ENCODE measurements at regions not wholly inside any gene's neighbourhood (a gene's known extent, or its start where the extent isn't known, plus 50 kb on each side); places are given as distances from the start of the nearest gene placed in this dataset.

- H3K27me3 ChIP-seq (ENCODE audit: control insufficient read depth, insufficient read depth, low read length): no peaks in the 10 kb centered on the region
- no peak overlapping the region for H3K4me3 ChIP-seq (ENCODE audit: low read depth, low read length)
- H3K4me1 ChIP-seq (ENCODE audit: control insufficient read depth, insufficient read depth, low read length): no peaks in the 10 kb centered on the region; the same call in 1 of the 2 replicates
- H3K27ac ChIP-seq (ENCODE audit: low read depth, low read length): no peak overlapping the region
- H3K9ac ChIP-seq (ENCODE audit: low read depth, low read length): no peak overlapping the region
- no peaks in the 10 kb centered on the region for H3K9me3 ChIP-seq (ENCODE audit: control insufficient read depth, insufficient read depth, low read length)
- no peaks in the 10 kb centered on the region for H3K36me3 ChIP-seq (ENCODE audit: control insufficient read depth, insufficient read depth, low read length)
Measured at GRCh38 chr18:60145776-60146175, 226.8 kb downstream of the MC4R start.

GRCh38 chr18:60134806-60135205 lies 235.0 kb downstream of the PMAIP1 start:
- H3K9ac ChIP-seq (ENCODE audit: low read depth, low read length): no peak overlapping the region
- no peaks in the 10 kb centered on the region for H3K36me3 ChIP-seq (ENCODE audit: control insufficient read depth, insufficient read depth, low read length)
- H3K4me3 ChIP-seq (ENCODE audit: low read depth, low read length): no peak overlapping the region
- H3K9me3 ChIP-seq (ENCODE audit: control insufficient read depth, insufficient read depth, low read length): no peaks in the 10 kb centered on the region
- H3K27ac ChIP-seq (ENCODE audit: low read depth, low read length): no peak overlapping the region
- H3K27me3 ChIP-seq (ENCODE audit: control insufficient read depth, insufficient read depth, low read length): no peaks in the 10 kb centered on the region
- H3K4me1 ChIP-seq (ENCODE audit: control insufficient read depth, insufficient read depth, low read length): no peaks in the 10 kb centered on the region

- no peak overlapping the region for H3K4me3 ChIP-seq (ENCODE audit: low read depth, low read length)
- H3K27ac ChIP-seq (ENCODE audit: low read depth, low read length): no peak overlapping the region
- no peak overlapping the region for H3K9ac ChIP-seq (ENCODE audit: low read depth, low read length)
- no peaks in the 10 kb centered on the region for H3K27me3 ChIP-seq (ENCODE audit: control insufficient read depth, insufficient read depth, low read length)
- no peaks in the 10 kb centered on the region for H3K9me3 ChIP-seq (ENCODE audit: control insufficient read depth, insufficient read depth, low read length)
- no peaks in the 10 kb centered on the region for H3K36me3 ChIP-seq (ENCODE audit: control insufficient read depth, insufficient read depth, low read length)
- no peaks in the 10 kb centered on the region for H3K4me1 ChIP-seq (ENCODE audit: control insufficient read depth, insufficient read depth, low read length)
Measured at GRCh38 chr18:60130284-60130683, 230.5 kb downstream of the PMAIP1 start.

- Histone ChIP-seq H3K9ac (ENCODE audit: low read depth, low read length) (no peak overlapping the region), H3K4me3 (ENCODE audit: low read depth, low read length) (no peak overlapping the region), H3K36me3 (ENCODE audit: control insufficient read depth, insufficient read depth, low read length) (no peaks in the 10 kb centered on the region), H3K27ac (ENCODE audit: low read depth, low read length) (no peak overlapping the region), H3K9me3 (ENCODE audit: control insufficient read depth, insufficient read depth, low read length) (no peaks in the 10 kb centered on the region), H3K4me1 (ENCODE audit: control insufficient read depth, insufficient read depth, low read length) (no peaks in the 10 kb centered on the region), H3K27me3 (ENCODE audit: control insufficient read depth, insufficient read depth, low read length) (no peaks in the 10 kb centered on the region)
Measured at GRCh38 chr18:60123031-60123430, 223.2 kb downstream of the PMAIP1 start.

GRCh38 chr18:60122339-60122738 lies 222.5 kb downstream of the PMAIP1 start:
- Histone ChIP-seq H3K9ac (ENCODE audit: low read depth, low read length) (no peak overlapping the region), H3K9me3 (ENCODE audit: control insufficient read depth, insufficient read depth, low read length) (no peaks in the 10 kb centered on the region), H3K4me3 (ENCODE audit: low read depth, low read length) (no peak overlapping the region), H3K27me3 (ENCODE audit: control insufficient read depth, insufficient read depth, low read length) (no peaks in the 10 kb centered on the region), H3K4me1 (ENCODE audit: control insufficient read depth, insufficient read depth, low read length) (no peaks in the 10 kb centered on the region), H3K36me3 (ENCODE audit: control insufficient read depth, insufficient read depth, low read length) (no peaks in the 10 kb centered on the region), H3K27ac (ENCODE audit: low read depth, low read length) (no peak overlapping the region)

- Histone ChIP-seq H3K4me3 (ENCODE audit: low read depth, low read length) (no peak overlapping the region), H3K9me3 (ENCODE audit: control insufficient read depth, insufficient read depth, low read length) (no peaks in the 10 kb centered on the region), H3K9ac (ENCODE audit: low read depth, low read length) (no peak overlapping the region), H3K27me3 (ENCODE audit: control insufficient read depth, insufficient read depth, low read length) (no peaks in the 10 kb centered on the region), H3K4me1 (ENCODE audit: control insufficient read depth, insufficient read depth, low read length) (no peaks in the 10 kb centered on the region), H3K27ac (ENCODE audit: low read depth, low read length) (no peak overlapping the region), H3K36me3 (ENCODE audit: control insufficient read depth, insufficient read depth, low read length) (no peaks in the 10 kb centered on the region)
Measured at GRCh38 chr18:60120231-60120750, 220.5 kb downstream of the PMAIP1 start.

- Histone ChIP-seq H3K9me3 (ENCODE audit: control insufficient read depth, insufficient read depth, low read length) (no peaks in the 10 kb centered on the region), H3K4me3 (ENCODE audit: low read depth, low read length) (no peak overlapping the region), H3K27me3 (ENCODE audit: control insufficient read depth, insufficient read depth, low read length) (no peaks in the 10 kb centered on the region), H3K27ac (ENCODE audit: low read depth, low read length) (no peak overlapping the region), H3K4me1 (ENCODE audit: control insufficient read depth, insufficient read depth, low read length) (no peaks in the 10 kb centered on the region), H3K36me3 (ENCODE audit: control insufficient read depth, insufficient read depth, low read length) (no peaks in the 10 kb centered on the region), H3K9ac (ENCODE audit: low read depth, low read length) (no peak overlapping the region)
Measured at GRCh38 chr18:60117321-60117720, 217.5 kb downstream of the PMAIP1 start.

GRCh38 chr18:60113396-60113795 lies 213.6 kb downstream of the PMAIP1 start:
- H3K36me3 ChIP-seq (ENCODE audit: control insufficient read depth, insufficient read depth, low read length): no peaks in the 10 kb centered on the region
- H3K27ac ChIP-seq (ENCODE audit: low read depth, low read length): no peak overlapping the region
- no peaks in the 10 kb centered on the region for H3K27me3 ChIP-seq (ENCODE audit: control insufficient read depth, insufficient read depth, low read length)
- no peak overlapping the region for H3K9ac ChIP-seq (ENCODE audit: low read depth, low read length)
- no peaks in the 10 kb centered on the region for H3K4me1 ChIP-seq (ENCODE audit: control insufficient read depth, insufficient read depth, low read length)
- no peak overlapping the region for H3K4me3 ChIP-seq (ENCODE audit: low read depth, low read length)
- no peaks in the 10 kb centered on the region for H3K9me3 ChIP-seq (ENCODE audit: control insufficient read depth, insufficient read depth, low read length)

- Histone ChIP-seq H3K9me3 (ENCODE audit: control insufficient read depth, insufficient read depth, low read length) (no peaks in the 10 kb centered on the region), H3K4me3 (ENCODE audit: low read depth, low read length) (no peak overlapping the region), H3K4me1 (ENCODE audit: control insufficient read depth, insufficient read depth, low read length) (no peaks in the 10 kb centered on the region), H3K36me3 (ENCODE audit: control insufficient read depth, insufficient read depth, low read length) (no peaks in the 10 kb centered on the region), H3K27ac (ENCODE audit: low read depth, low read length) (no peak overlapping the region), H3K9ac (ENCODE audit: low read depth, low read length) (no peak overlapping the region), H3K27me3 (ENCODE audit: control insufficient read depth, insufficient read depth, low read length) (no peaks in the 10 kb centered on the region)
Measured at GRCh38 chr18:60112369-60112768, 212.6 kb downstream of the PMAIP1 start.

- Histone ChIP-seq H3K36me3 (ENCODE audit: control insufficient read depth, insufficient read depth, low read length) (no peaks in the 10 kb centered on the region), H3K9ac (ENCODE audit: low read depth, low read length) (no peak overlapping the region), H3K4me3 (ENCODE audit: low read depth, low read length) (no peak overlapping the region), H3K27me3 (ENCODE audit: control insufficient read depth, insufficient read depth, low read length) (no peaks in the 10 kb centered on the region), H3K4me1 (ENCODE audit: control insufficient read depth, insufficient read depth, low read length) (no peaks in the 10 kb centered on the region), H3K27ac (ENCODE audit: low read depth, low read length) (no peak overlapping the region), H3K9me3 (ENCODE audit: control insufficient read depth, insufficient read depth, low read length) (no peaks in the 10 kb centered on the region)
Measured at GRCh38 chr18:60111525-60111924, 211.7 kb downstream of the PMAIP1 start.

GRCh38 chr18:60110836-60111235 lies 211.0 kb downstream of the PMAIP1 start:
- H3K27ac ChIP-seq (ENCODE audit: low read depth, low read length): no peak overlapping the region
- no peak overlapping the region for H3K9ac ChIP-seq (ENCODE audit: low read depth, low read length)
- no peaks in the 10 kb centered on the region for H3K36me3 ChIP-seq (ENCODE audit: control insufficient read depth, insufficient read depth, low read length)
- no peaks in the 10 kb centered on the region for H3K9me3 ChIP-seq (ENCODE audit: control insufficient read depth, insufficient read depth, low read length)
- no peaks in the 10 kb centered on the region for H3K4me1 ChIP-seq (ENCODE audit: control insufficient read depth, insufficient read depth, low read length)
- no peak overlapping the region for H3K4me3 ChIP-seq (ENCODE audit: low read depth, low read length)
- H3K27me3 ChIP-seq (ENCODE audit: control insufficient read depth, insufficient read depth, low read length): no peaks in the 10 kb centered on the region

- Histone ChIP-seq H3K4me3 (ENCODE audit: low read depth, low read length) (no peak overlapping the region), H3K27ac (ENCODE audit: low read depth, low read length) (no peak overlapping the region), H3K27me3 (ENCODE audit: control insufficient read depth, insufficient read depth, low read length) (no peaks in the 10 kb centered on the region), H3K9me3 (ENCODE audit: control insufficient read depth, insufficient read depth, low read length) (no peaks in the 10 kb centered on the region), H3K36me3 (ENCODE audit: control insufficient read depth, insufficient read depth, low read length) (no peaks in the 10 kb centered on the region), H3K9ac (ENCODE audit: low read depth, low read length) (no peak overlapping the region), H3K4me1 (ENCODE audit: control insufficient read depth, insufficient read depth, low read length) (no peaks in the 10 kb centered on the region)
Measured at GRCh38 chr18:60100778-60101177, 201.0 kb downstream of the PMAIP1 start.
